Mesothelial cell of epicardium (in vitro differentiated cells): ENCODE measurements at regions not wholly inside any gene's neighbourhood (a gene's known extent, or its start where the extent isn't known, plus 50 kb on each side); places are given as distances from the start of the nearest gene placed in this dataset.
"Not testable (repeated sequence)": the region's sequence is repeated elsewhere in the genome, so short reads cannot be mapped to it uniquely, and the experiment has no call there.

Source experiments
- DNase-seq, 2 experiments: peaks; one replicate each; pipeline ENCODE4 v3.0.0; 2021; ENCODE audit warnings: low spot score in 2 of 2; ENCODE audit not compliant: unreplicated experiment in 2 of 2
- H3K27ac Mint-ChIP-seq: 2 replicates; pipeline ENCODE4 v1.8.0; 2021; ENCODE audit warnings: mixed read lengths
- H3K27me3 Mint-ChIP-seq: 2 replicates; pipeline ENCODE4 v1.8.0; 2021; ENCODE audit warnings: low read depth, mixed read lengths
- H3K36me3 Mint-ChIP-seq: 2 replicates; pipeline ENCODE4 v1.8.0; 2021; ENCODE audit warnings: mixed read lengths
- H3K4me1 Mint-ChIP-seq: 2 replicates; pipeline ENCODE4 v1.8.0; 2021; ENCODE audit warnings: mixed read lengths
- H3K4me3 Mint-ChIP-seq: 2 replicates; pipeline ENCODE4 v1.8.0; 2021; ENCODE audit warnings: mild to moderate bottlenecking, moderate library complexity, mixed read lengths
- H3K9me3 Mint-ChIP-seq: 2 replicates; pipeline ENCODE4 v1.8.0; 2021; ENCODE audit warnings: mixed read lengths
- CTCF ChIP-seq: fragments of 200-600 bp; sonication (generic); IDR thresholded peaks from one replicate; pipeline ENCODE4 v1.5.0; 2021; ENCODE audit warnings: antibody characterized with exemption; ENCODE audit not compliant: unreplicated experiment

GRCh38 chr6:4664117-4664626, 112.0 kb upstream of the CDYL start:
- no peaks in the 10 kb centered on the region for H3K9me3 Mint-ChIP-seq
- DNase-seq: no peak
- no peak overlapping the region for H3K4me3 Mint-ChIP-seq
- TF ChIP-seq CTCF: no peak
- no peak overlapping the region for H3K27ac Mint-ChIP-seq
- no peaks in the 10 kb centered on the region for H3K36me3 Mint-ChIP-seq
- no peaks in the 10 kb centered on the region for H3K27me3 Mint-ChIP-seq
- no peaks in the 10 kb centered on the region for H3K4me1 Mint-ChIP-seq

GRCh38 chr6:4662886-4663285, 113.3 kb upstream of the CDYL start:
- no peaks in the 10 kb centered on the region for H3K9me3 Mint-ChIP-seq
- no peak overlapping the region for H3K4me3 Mint-ChIP-seq
- H3K36me3 Mint-ChIP-seq: no peaks in the 10 kb centered on the region
- H3K4me1 Mint-ChIP-seq: no peaks in the 10 kb centered on the region
- no peak overlapping the region for H3K27ac Mint-ChIP-seq
- TF ChIP-seq CTCF: no peak
- H3K27me3 Mint-ChIP-seq: no peaks in the 10 kb centered on the region
- DNase-seq: no peak

- H3K27me3 Mint-ChIP-seq: no peaks in the 10 kb centered on the region
- no peak overlapping the region for H3K4me3 Mint-ChIP-seq
- DNase-seq: no peak
- no peaks in the 10 kb centered on the region for H3K9me3 Mint-ChIP-seq
- H3K27ac Mint-ChIP-seq: no peak overlapping the region
- no peaks in the 10 kb centered on the region for H3K36me3 Mint-ChIP-seq
- no peak for TF ChIP-seq CTCF
- H3K4me1 Mint-ChIP-seq: no peaks in the 10 kb centered on the region
These were observed 114.8 kb upstream of the CDYL start for GRCh38 chr6:4661391-4661790.

GRCh38 chr6:4660377-4661321, 115.6 kb upstream of the CDYL start:
- Mint-ChIP-seq H3K27me3 (no peaks in the 10 kb centered on the region), H3K27ac (no peak overlapping the region), H3K4me3 (no peak overlapping the region), H3K9me3 (no peaks in the 10 kb centered on the region), H3K36me3 (no peaks in the 10 kb centered on the region), H3K4me1 (peaks cover 3% of the 10 kb centered on the region)
- TF ChIP-seq CTCF: no peak
- no peak for DNase-seq

GRCh38 chr6:4659719-4660118, 116.5 kb upstream of the CDYL start:
- not testable (repeated sequence) for H3K27ac Mint-ChIP-seq, H3K9me3 Mint-ChIP-seq, DNase-seq, H3K4me1 Mint-ChIP-seq, H3K36me3 Mint-ChIP-seq, H3K4me3 Mint-ChIP-seq, H3K27me3 Mint-ChIP-seq

- H3K36me3 Mint-ChIP-seq: no peaks in the 10 kb centered on the region
- no peak overlapping the region for H3K27ac Mint-ChIP-seq
- no peak for TF ChIP-seq CTCF
- peaks cover 3% of the 10 kb centered on the region for H3K4me1 Mint-ChIP-seq
- no peaks in the 10 kb centered on the region for H3K27me3 Mint-ChIP-seq
- DNase-seq: no peak
- no peaks in the 10 kb centered on the region for H3K9me3 Mint-ChIP-seq
- no peak overlapping the region for H3K4me3 Mint-ChIP-seq
These were observed 117.7 kb upstream of the CDYL start for GRCh38 chr6:4658486-4658885.
